GM23248 (cell line): ENCODE measurements at regions not wholly inside any gene's neighbourhood (a gene's known extent, or its start where the extent isn't known, plus 50 kb on each side); places are given as distances from the start of the nearest gene placed in this dataset.

Source experiments
- EZH2 ChIP-seq: fragments of 200-600 bp; sonication (generic); IDR thresholded peaks from 2 replicates; pipeline ENCODE4 v1.6.1; 2018; ENCODE audit warnings: antibody characterized with exemption, mild to moderate bottlenecking; ENCODE audit not compliant: insufficient read depth, poor library complexity, severe bottlenecking
- EZH2phosphoT487 ChIP-seq: fragments of 200-600 bp; sonication (generic); IDR thresholded peaks from 2 replicates; pipeline ENCODE4 v1.6.1; 2018; ENCODE audit warnings: antibody characterized with exemption, moderate library complexity, mild to moderate bottlenecking, low read depth; ENCODE audit not compliant: insufficient read depth

DNA sequence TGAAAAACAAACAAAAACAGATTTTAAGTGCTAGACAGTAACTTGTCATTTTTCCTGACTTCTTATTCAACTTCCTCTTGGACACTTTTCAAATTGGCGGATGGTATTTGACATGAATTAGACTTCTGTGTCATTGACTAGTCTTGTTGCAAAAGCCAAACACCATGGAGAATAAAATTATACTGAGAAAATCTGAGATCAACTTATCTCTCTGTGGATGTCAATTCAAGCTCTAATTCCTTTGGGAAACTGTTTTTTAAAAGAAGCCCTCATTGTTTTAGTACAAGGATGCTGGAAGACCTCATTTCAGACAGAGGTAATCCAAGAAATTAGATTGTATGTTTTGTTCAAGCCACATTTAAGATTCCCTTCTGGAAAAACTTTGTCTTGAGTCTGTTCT is 831.0 kb downstream of the SEMA5A start:
- TF ChIP-seq EZH2 = no peak
- TF ChIP-seq EZH2phosphoT487 = no peak
